Bronchial epithelial cell (primary cell): ENCODE measurements at regions not wholly inside any gene's neighbourhood (a gene's known extent, or its start where the extent isn't known, plus 50 kb on each side); places are given as distances from the start of the nearest gene placed in this dataset.

Source experiments
- DNase-seq: peaks from one replicate; pipeline ENCODE4 v3.0.0-alpha.2; 2010; ENCODE audit warnings: low read depth
- FAIRE-seq: peaks from 2 replicates; lab custom pipeline; 2011; peaks lifted over from hg19 to GRCh38; lab: Jason Lieb, UNC
- H3K27me3 ChIP-seq: 2 replicates; pipeline ENCODE4 v1.5.1; 2011; ENCODE audit warnings: low read length; ENCODE audit not compliant: control insufficient read depth, insufficient read depth
- H3K36me3 ChIP-seq: 2 replicates; pipeline ENCODE4 v1.5.1; 2011; ENCODE audit warnings: low read length; ENCODE audit not compliant: control insufficient read depth, insufficient read depth
- H3K4me3 ChIP-seq: 2 replicates; pipeline ENCODE4 v1.5.1; 2011; ENCODE audit warnings: mild to moderate bottlenecking, low read depth, low read length, control low read depth
- CTCF ChIP-seq: IDR thresholded peaks from 2 replicates; pipeline ENCODE4 v1.5.1; 2011; ENCODE audit warnings: mild to moderate bottlenecking, moderate library complexity, low read length, control low read depth, inconsistent platforms; ENCODE audit not compliant: insufficient read depth, severe bottlenecking

GRCh38 chr15:97585408-97585807 is 375.1 kb upstream of the ARRDC4 start:
- no peak for TF ChIP-seq CTCF
- FAIRE-seq (no peak), DNase-seq (no peak)
- Histone ChIP-seq H3K36me3 (no peaks in the 10 kb centered on the region), H3K4me3 (no peak overlapping the region), H3K27me3 (no peaks in the 10 kb centered on the region)

GRCh38 chr15:97592778-97593177 is 367.7 kb upstream of the ARRDC4 start:
- FAIRE-seq (peak; percentile 13), DNase-seq (no peak)
- H3K36me3 ChIP-seq: no peaks in the 10 kb centered on the region
- H3K27me3 ChIP-seq: no peaks in the 10 kb centered on the region
- no peak for TF ChIP-seq CTCF
- no peak overlapping the region for H3K4me3 ChIP-seq

GRCh38 chr15:97597801-97598200 is 362.7 kb upstream of the ARRDC4 start:
- no peak for FAIRE-seq
- DNase-seq: no peak
- Histone ChIP-seq H3K36me3 (no peaks in the 10 kb centered on the region), H3K4me3 (no peak overlapping the region), H3K27me3 (no peaks in the 10 kb centered on the region)
- no peak for TF ChIP-seq CTCF

- no peak overlapping the region for H3K4me3 ChIP-seq
- no peak for TF ChIP-seq CTCF
- DNase-seq (no peak), FAIRE-seq (no peak)
- no peaks in the 10 kb centered on the region for H3K27me3 ChIP-seq
- H3K36me3 ChIP-seq: no peaks in the 10 kb centered on the region
Measured at GRCh38 chr15:97598353-97598798, 362.1 kb upstream of the ARRDC4 start.

GRCh38 chr15:97600190-97600589 is 360.3 kb upstream of the ARRDC4 start:
- Histone ChIP-seq H3K27me3 (no peaks in the 10 kb centered on the region), H3K36me3 (no peaks in the 10 kb centered on the region), H3K4me3 (no peak overlapping the region)
- DNase-seq: no peak
- no peak for TF ChIP-seq CTCF
- FAIRE-seq: no peak

- TF ChIP-seq CTCF: no peak
- Histone ChIP-seq H3K27me3 (no peaks in the 10 kb centered on the region), H3K36me3 (no peaks in the 10 kb centered on the region), H3K4me3 (no peak overlapping the region)
- DNase-seq (no peak), FAIRE-seq (no peak)
Measured at GRCh38 chr15:97604677-97605076, 355.8 kb upstream of the ARRDC4 start.
